SK-N-SH (cell line): ENCODE measurements at regions not wholly inside any gene's neighbourhood (a gene's known extent, or its start where the extent isn't known, plus 50 kb on each side); places are given as distances from the start of the nearest gene placed in this dataset.

Experiments
- CTCF ChIA-PET: fragments of 300-600, 350-600 bp; formaldehyde crosslinking; extraction: SDS; loops from one replicate; lab custom pipeline; 2021; lab: Yijun Ruan, JAX
- POLR2A ChIA-PET: fragments of 350-600 bp; sonication (Branson Sonifier 250); formaldehyde crosslinking; extraction: SDS; loops from one replicate; lab custom pipeline; 2020; ENCODE audit warnings: antibody characterized with exemption, inconsistent platforms; lab: Yijun Ruan, JAX
- DNase-seq: peaks from one replicate; pipeline ENCODE4 v3.0.0; 2012
- H2AFZ ChIP-seq: fragments of 200-600 bp; sonication (generic); 2 replicates; pipeline ENCODE4 v1.8.1; 2016; ENCODE audit warnings: antibody characterized with exemption, mild to moderate bottlenecking, low read depth
- H3F3A ChIP-seq: fragments of 200-600 bp; sonication (generic); replicated peaks from 2 replicates; pipeline ENCODE3; 2016; ENCODE audit warnings: antibody characterized with exemption, mild to moderate bottlenecking; ENCODE audit not compliant: insufficient read depth
- H3K27ac ChIP-seq, 2 experiments: fragments of 200-500 bp in 1 of 2; fragments of 200-600 bp in 1 of 2; sonication (Bioruptor generic) in 1 of 2; sonication (generic), shearing (Covaris generic) in 1 of 2; 2 replicates each; pipeline versions ENCODE4 v1.5.1 to v1.6.1; 2014 to 2016; ENCODE audit warnings: low read depth in 2 of 2, inconsistent platforms in 1 of 2, low read length in 1 of 2, mild to moderate bottlenecking in 1 of 2, mixed read lengths in 1 of 2
- H3K27me3 ChIP-seq: fragments of 200-600 bp; sonication (generic), shearing (Covaris generic); 2 replicates; pipeline ENCODE4 v1.6.1; 2016; ENCODE audit warnings: mixed run types; ENCODE audit not compliant: insufficient read depth
- H3K36me3 ChIP-seq, 2 experiments: fragments of 200-500 bp in 1 of 2; fragments of 200-600 bp in 1 of 2; sonication (Bioruptor generic) in 1 of 2; sonication (generic) in 1 of 2; replicated peaks in 1 of 2; 2 replicates each; pipeline versions ENCODE3 to v1.5.1; 2014 to 2016; ENCODE audit warnings: low read length in 1 of 2, mild to moderate bottlenecking in 1 of 2; ENCODE audit not compliant: insufficient read depth in 2 of 2, control insufficient read depth in 1 of 2
- H3K4me1 ChIP-seq, 2 experiments: fragments of 200-500 bp in 1 of 2; fragments of 200-600 bp in 1 of 2; sonication (Bioruptor generic) in 1 of 2; sonication (generic), shearing (Covaris generic) in 1 of 2; 2 replicates each; pipeline versions ENCODE4 v1.5.1 to v1.6.1; 2014 to 2016; ENCODE audit warnings: low read depth in 1 of 2, low read length in 1 of 2, mixed run types in 1 of 2; ENCODE audit not compliant: insufficient read depth in 2 of 2, control insufficient read depth in 1 of 2
- H3K4me2 ChIP-seq: fragments of 200-600 bp; sonication (generic), shearing (Covaris generic); 2 replicates; pipeline ENCODE4 v1.6.1; 2017; ENCODE audit warnings: mixed run types
- H3K4me3 ChIP-seq, 2 experiments: fragments of 200-500 bp in 1 of 2; fragments of 200-600 bp in 1 of 2; sonication (Bioruptor generic) in 1 of 2; sonication (generic), shearing (Covaris generic) in 1 of 2; 2 replicates each; pipeline versions ENCODE4 v1.5.1 to v1.8.1; 2014 to 2016; ENCODE audit warnings: low read depth in 2 of 2, inconsistent platforms in 1 of 2, low read length in 1 of 2, mild to moderate bottlenecking in 1 of 2, mixed read lengths in 1 of 2, moderate library complexity in 1 of 2
- H3K79me2 ChIP-seq: fragments of 200-600 bp; sonication (generic); 2 replicates; pipeline ENCODE4 v1.8.1; 2017; ENCODE audit warnings: mild to moderate bottlenecking; ENCODE audit not compliant: insufficient read depth
- H3K9ac ChIP-seq: fragments of 200-600 bp; sonication (generic); 2 replicates; pipeline ENCODE4 v1.6.1; 2017; ENCODE audit warnings: mixed run types
- H3K9me2 ChIP-seq: fragments of 200-600 bp; sonication (generic); 2 replicates; pipeline ENCODE4 v1.6.1; 2017; ENCODE audit warnings: mixed run types
- H3K9me3 ChIP-seq: fragments of 200-600 bp; sonication (generic); 2 replicates; pipeline ENCODE4 v1.6.1; 2017; ENCODE audit warnings: mixed run types, mild to moderate bottlenecking, moderate library complexity
- H4K20me1 ChIP-seq: fragments of 200-600 bp; sonication (generic); 2 replicates; pipeline ENCODE4 v1.6.1; 2017; ENCODE audit warnings: mild to moderate bottlenecking, mixed run types; ENCODE audit not compliant: insufficient read depth
- CHD2 ChIP-seq: fragments of 150-350 bp; IDR thresholded peaks from 2 replicates; pipeline ENCODE4 v1.6.1; 2018; ENCODE audit warnings: low read length; ENCODE audit not compliant: partially characterized antibody
- CTCF ChIP-seq: fragments of 200-600 bp; sonication (generic); IDR thresholded peaks from 2 replicates; pipeline ENCODE4 v1.6.1; 2017; ENCODE audit warnings: antibody characterized with exemption, mild to moderate bottlenecking, moderate library complexity
- ELF1 ChIP-seq: IDR thresholded peaks from 2 replicates; pipeline ENCODE4 v1.4.0; 2012
- EZH2phosphoT487 ChIP-seq: fragments of 200-600 bp; sonication (generic); IDR thresholded peaks from 2 replicates; pipeline ENCODE4 v1.6.1; 2017; ENCODE audit warnings: low read depth, mixed run types, mild to moderate bottlenecking, antibody characterized with exemption, moderate library complexity, borderline replicate concordance
- FOXM1 ChIP-seq: IDR thresholded peaks from 2 replicates; pipeline ENCODE4 v1.4.0; 2012; ENCODE audit warnings: low read depth, mild to moderate bottlenecking
- GABPA ChIP-seq: IDR thresholded peaks from 2 replicates; pipeline ENCODE4 v1.4.0; 2012; ENCODE audit warnings: low read depth, mild to moderate bottlenecking
- JUND ChIP-seq: IDR thresholded peaks from 2 replicates; pipeline ENCODE4 v1.4.0; 2012
- MEF2A ChIP-seq: IDR thresholded peaks from 2 replicates; pipeline ENCODE4 v1.4.0; 2012; ENCODE audit warnings: low read depth, borderline replicate concordance
- RAD21 ChIP-seq: IDR thresholded peaks from 2 replicates; pipeline ENCODE4 v1.6.1; 2012; ENCODE audit warnings: mild to moderate bottlenecking, low read length
- REST ChIP-seq: IDR thresholded peaks from 2 replicates; pipeline ENCODE4 v1.6.1; 2012; ENCODE audit warnings: mild to moderate bottlenecking, low read depth, low read length, moderate library complexity
- RFX5 ChIP-seq: IDR thresholded peaks from 2 replicates; pipeline ENCODE4 v1.6.1; 2012; ENCODE audit warnings: mild to moderate bottlenecking, improper control_type of control experiment, low read length
- SMC3 ChIP-seq: IDR thresholded peaks from 2 replicates; pipeline ENCODE4 v1.6.1; 2012; ENCODE audit warnings: low read depth, low read length, improper control_type of control experiment
- TCF12 ChIP-seq: IDR thresholded peaks from 2 replicates; pipeline ENCODE4 v1.4.0; 2012
- TEAD4 ChIP-seq: IDR thresholded peaks from 2 replicates; pipeline ENCODE4 v1.4.0; 2012; ENCODE audit warnings: mild to moderate bottlenecking, borderline replicate concordance; ENCODE audit not compliant: insufficient read depth
- USF2 ChIP-seq: fragments of 150-350 bp; IDR thresholded peaks from 2 replicates; pipeline ENCODE4 v1.6.1; 2017; ENCODE audit warnings: antibody characterized with exemption, low read length, low read depth, borderline replicate concordance
- WGBS: methylation state at CpG from one replicate; pipeline ENCODE4 v1.1.6; 2017; ENCODE audit warnings: low lambda C conversion rate; 5-methylcytosine and 5-hydroxymethylcytosine counted together

- TF ChIP-seq EZH2phosphoT487 (no peak), REST (no peak), CHD2 (no peak), RAD21 (no peak)
Measured at GRCh38 chr10:60446851-60447250, 57.2 kb upstream of the ANK3 start (continued).

- Histone ChIP-seq H3K27ac (peak overlapping the region; percentile 48 to 75), H3K4me3 (no peak overlapping the region), H3K27me3 (no peaks in the 10 kb centered on the region), H3K4me1 (peaks cover 0 to 33% of the 10 kb centered on the region in 2 experiments), H3K36me3 (no peaks in the 10 kb centered on the region), H3K9me3 (no peaks in the 10 kb centered on the region), H3K4me2 (peak overlapping the region; percentile 21), H3K9ac (no peak overlapping the region), H4K20me1 (no peaks in the 10 kb centered on the region), H3K79me2 (no peaks in the 10 kb centered on the region), H2AFZ (peak overlapping the region; percentile 33; the same call in 1 of the 2 replicates), H3F3A (peaks cover 6% of the 10 kb centered on the region), H3K9me2 (no peaks in the 10 kb centered on the region)
- ChIA-PET CTCF (interaction anchor here (1.0 to 15.0 kb wide), 12 partner anchors 8 to 539 kb away, joined by 3 to 294 read pairs (median 6); no protein-coding TSS in a partner anchor), POLR2A (no interaction called here)
- 81% methylated on average over 5 of the region's 5 CpGs for WGBS
- TF ChIP-seq TCF12 (no peak), ELF1 (no peak), JUND (no peak), USF2 (no peak), SMC3 (no peak), MEF2A (no peak), CTCF (no peak), GABPA (no peak), EZH2phosphoT487 (no peak), RFX5 (no peak), REST (no peak), FOXM1 (no peak), TEAD4 (no peak)
- DNase-seq = no peak
Measured at GRCh38 chr10:60446070-60446833, 56.6 kb upstream of the ANK3 start.
